Neural cell (in vitro differentiated cells): ENCODE measurements at regions not wholly inside any gene's neighbourhood (a gene's known extent, or its start where the extent isn't known, plus 50 kb on each side); places are given as distances from the start of the nearest gene placed in this dataset.
A peak's percentile ranks its signal among the peaks of the same experiment; 100 is the strongest.

ENCODE experiments used
- H2AFZ ChIP-seq: fragments of 200-600, 300-800 bp; sonication (generic), shearing (Covaris generic); 2 replicates; pipeline ENCODE4 v1.6.0; 2014; ENCODE audit warnings: low read depth, mild to moderate bottlenecking, antibody characterized with exemption, low read length, moderate library complexity
- H3F3A ChIP-seq: fragments of 200-600 bp; shearing (Covaris generic); 2 replicates; pipeline ENCODE4 v1.6.1; 2016; ENCODE audit warnings: mild to moderate bottlenecking, moderate library complexity, mixed read lengths, antibody characterized with exemption, low read length; ENCODE audit not compliant: insufficient read depth, poor library complexity, severe bottlenecking
- H3K27ac ChIP-seq: fragments of 200-600, 300-800 bp; sonication (generic), shearing (Covaris generic); 2 replicates; pipeline ENCODE4 v1.5.1; 2014; ENCODE audit warnings: mild to moderate bottlenecking, low read length, moderate library complexity
- H3K27me3 ChIP-seq: fragments of 300-800, 200-600 bp; sonication (generic), shearing (Covaris generic); 2 replicates; pipeline ENCODE4 v1.6.0; 2014; ENCODE audit warnings: mild to moderate bottlenecking, low read depth, low read length, moderate library complexity; ENCODE audit not compliant: insufficient read depth
- H3K36me3 ChIP-seq: fragments of 300-800, 200-600 bp; sonication (generic), shearing (Covaris generic); 2 replicates; pipeline ENCODE4 v1.5.1; 2014; ENCODE audit warnings: mild to moderate bottlenecking, antibody characterized with exemption, low read length, moderate library complexity; ENCODE audit not compliant: insufficient read depth
- H3K4me2 ChIP-seq: fragments of 300-800, 200-600 bp; sonication (generic), shearing (Covaris generic); 2 replicates; pipeline ENCODE4 v1.6.0; 2014; ENCODE audit warnings: mild to moderate bottlenecking, low read length
- H3K4me3 ChIP-seq: fragments of 300-800, 200-600 bp; sonication (generic), shearing (Covaris generic); 2 replicates; pipeline ENCODE4 v1.5.1; 2014; ENCODE audit warnings: mild to moderate bottlenecking, low read length, moderate library complexity
- H3K79me2 ChIP-seq: fragments of 200-600 bp; shearing (Covaris generic); replicated peaks from 2 replicates; pipeline ENCODE4 v1.6.0; 2014; ENCODE audit warnings: mild to moderate bottlenecking, low read length, moderate library complexity; ENCODE audit not compliant: insufficient read depth
- H3K9ac ChIP-seq: fragments of 300-800, 200-600 bp; sonication (generic), shearing (Covaris generic); 2 replicates; pipeline ENCODE4 v1.6.1; 2016; ENCODE audit warnings: mild to moderate bottlenecking, low read length, mixed read lengths
- H3K9me2 ChIP-seq: fragments of 200-600 bp; shearing (Covaris generic); 2 replicates; pipeline ENCODE4 v1.6.1; 2016; ENCODE audit warnings: mild to moderate bottlenecking, low read length, mixed read lengths; ENCODE audit not compliant: insufficient read depth
- H3K9me3 ChIP-seq: fragments of 200-600, 300-800 bp; sonication (generic), shearing (Covaris generic); 2 replicates; pipeline ENCODE4 v1.6.1; 2016; ENCODE audit warnings: mild to moderate bottlenecking, mixed run types, low read length, moderate library complexity, mixed read lengths
- H4K20me1 ChIP-seq: fragments of 200-600 bp; shearing (Covaris generic); 2 replicates; pipeline ENCODE4 v1.6.1; 2016; ENCODE audit warnings: mild to moderate bottlenecking, mixed run types; ENCODE audit not compliant: insufficient read depth
- CTCF ChIP-seq: fragments of 450-650 bp; IDR thresholded peaks from 2 replicates; pipeline ENCODE4 v1.5.1; 2014; ENCODE audit warnings: antibody characterized with exemption, mild to moderate bottlenecking, moderate library complexity; ENCODE audit not compliant: poor library complexity, severe bottlenecking
- EP300 ChIP-seq: fragments of 450-650 bp; conservative IDR thresholded peaks from 2 replicates; pipeline ENCODE4 v1.6.1; 2014; ENCODE audit warnings: antibody characterized with exemption, mild to moderate bottlenecking, moderate library complexity; ENCODE audit not compliant: poor library complexity, severe bottlenecking
- EZH2 ChIP-seq: fragments of 200-600, 300-800 bp; shearing (Covaris generic), sonication (generic); IDR thresholded peaks from 2 replicates; pipeline ENCODE4 v1.6.1; 2014; ENCODE audit warnings: antibody characterized with exemption, low read length, borderline replicate concordance, mild to moderate bottlenecking; ENCODE audit not compliant: insufficient read depth, poor library complexity, severe bottlenecking
- MXI1 ChIP-seq: fragments of 450-650 bp; conservative IDR thresholded peaks from 2 replicates; pipeline ENCODE4 v1.6.1; 2014; ENCODE audit warnings: antibody characterized with exemption, mild to moderate bottlenecking; ENCODE audit not compliant: poor library complexity, severe bottlenecking
- POLR2AphosphoS5 ChIP-seq: IDR thresholded peaks from 2 replicates; pipeline ENCODE4 v1.6.1; 2012
- RAD21 ChIP-seq: fragments of 450-650 bp; conservative IDR thresholded peaks from 2 replicates; pipeline ENCODE4 v1.6.1; 2014; ENCODE audit warnings: antibody characterized with exemption, mild to moderate bottlenecking, moderate library complexity
- SMC3 ChIP-seq: fragments of 450-650 bp; conservative IDR thresholded peaks from 2 replicates; pipeline ENCODE4 v1.6.1; 2014; ENCODE audit warnings: antibody characterized with exemption, mild to moderate bottlenecking, moderate library complexity; ENCODE audit not compliant: poor library complexity
- TAF1 ChIP-seq: IDR thresholded peaks from 2 replicates; pipeline ENCODE4 v1.6.1; 2012; ENCODE audit warnings: low read depth
- TF ChIP-seq, protein P1 (sequence below): IDR thresholded peaks from 2 replicates; pipeline ENCODE4 v1.6.1; 2012; ENCODE audit warnings: borderline replicate concordance

- TF ChIP-seq, protein P1, sequence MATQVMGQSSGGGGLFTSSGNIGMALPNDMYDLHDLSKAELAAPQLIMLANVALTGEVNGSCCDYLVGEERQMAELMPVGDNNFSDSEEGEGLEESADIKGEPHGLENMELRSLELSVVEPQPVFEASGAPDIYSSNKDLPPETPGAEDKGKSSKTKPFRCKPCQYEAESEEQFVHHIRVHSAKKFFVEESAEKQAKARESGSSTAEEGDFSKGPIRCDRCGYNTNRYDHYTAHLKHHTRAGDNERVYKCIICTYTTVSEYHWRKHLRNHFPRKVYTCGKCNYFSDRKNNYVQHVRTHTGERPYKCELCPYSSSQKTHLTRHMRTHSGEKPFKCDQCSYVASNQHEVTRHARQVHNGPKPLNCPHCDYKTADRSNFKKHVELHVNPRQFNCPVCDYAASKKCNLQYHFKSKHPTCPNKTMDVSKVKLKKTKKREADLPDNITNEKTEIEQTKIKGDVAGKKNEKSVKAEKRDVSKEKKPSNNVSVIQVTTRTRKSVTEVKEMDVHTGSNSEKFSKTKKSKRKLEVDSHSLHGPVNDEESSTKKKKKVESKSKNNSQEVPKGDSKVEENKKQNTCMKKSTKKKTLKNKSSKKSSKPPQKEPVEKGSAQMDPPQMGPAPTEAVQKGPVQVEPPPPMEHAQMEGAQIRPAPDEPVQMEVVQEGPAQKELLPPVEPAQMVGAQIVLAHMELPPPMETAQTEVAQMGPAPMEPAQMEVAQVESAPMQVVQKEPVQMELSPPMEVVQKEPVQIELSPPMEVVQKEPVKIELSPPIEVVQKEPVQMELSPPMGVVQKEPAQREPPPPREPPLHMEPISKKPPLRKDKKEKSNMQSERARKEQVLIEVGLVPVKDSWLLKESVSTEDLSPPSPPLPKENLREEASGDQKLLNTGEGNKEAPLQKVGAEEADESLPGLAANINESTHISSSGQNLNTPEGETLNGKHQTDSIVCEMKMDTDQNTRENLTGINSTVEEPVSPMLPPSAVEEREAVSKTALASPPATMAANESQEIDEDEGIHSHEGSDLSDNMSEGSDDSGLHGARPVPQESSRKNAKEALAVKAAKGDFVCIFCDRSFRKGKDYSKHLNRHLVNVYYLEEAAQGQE: no peak
- TF ChIP-seq RAD21: no peak
- no peak for TF ChIP-seq TAF1
- no peak for TF ChIP-seq CTCF
- no peak for TF ChIP-seq SMC3
- no peak for TF ChIP-seq EZH2
- TF ChIP-seq MXI1: no peak
- TF ChIP-seq POLR2AphosphoS5: no peak
- TF ChIP-seq EP300: no peak
- H2AFZ ChIP-seq: no peak overlapping the region
- H3K4me2 ChIP-seq: no peak overlapping the region
These were observed 685.4 kb upstream of the NRXN1 start for GRCh38 chr2:51717312-51717711.

GRCh38 chr2:51711766-51712165, 679.8 kb upstream of the NRXN1 start:
- H3F3A ChIP-seq: no peaks in the 10 kb centered on the region
- no peaks in the 10 kb centered on the region for H3K27me3 ChIP-seq
- no peak overlapping the region for H3K9ac ChIP-seq
- peaks cover 4% of the 10 kb centered on the region for H3K9me3 ChIP-seq
- no peak overlapping the region for H3K4me3 ChIP-seq
- no peak overlapping the region for H2AFZ ChIP-seq
- no peak overlapping the region for H3K27ac ChIP-seq
- no peaks in the 10 kb centered on the region for H3K36me3 ChIP-seq
- H3K9me2 ChIP-seq: no peaks in the 10 kb centered on the region
- no peaks in the 10 kb centered on the region for H4K20me1 ChIP-seq
- no peak overlapping the region for H3K4me2 ChIP-seq
- H3K79me2 ChIP-seq: no peaks in the 10 kb centered on the region
- TF ChIP-seq TAF1 (no peak), EP300 (no peak), SMC3 (no peak)

More at GRCh38 chr2:51717312-51717711, 685.4 kb upstream of the NRXN1 start:
- Histone ChIP-seq H3K9me2 (no peaks in the 10 kb centered on the region), H4K20me1 (no peaks in the 10 kb centered on the region), H3K27ac (no peak overlapping the region), H3K36me3 (no peaks in the 10 kb centered on the region), H3K27me3 (no peaks in the 10 kb centered on the region), H3K4me3 (no peak overlapping the region), H3F3A (no peaks in the 10 kb centered on the region), H3K9ac (no peak overlapping the region), H3K79me2 (no peaks in the 10 kb centered on the region), H3K9me3 (peaks cover 4% of the 10 kb centered on the region)

DNA sequence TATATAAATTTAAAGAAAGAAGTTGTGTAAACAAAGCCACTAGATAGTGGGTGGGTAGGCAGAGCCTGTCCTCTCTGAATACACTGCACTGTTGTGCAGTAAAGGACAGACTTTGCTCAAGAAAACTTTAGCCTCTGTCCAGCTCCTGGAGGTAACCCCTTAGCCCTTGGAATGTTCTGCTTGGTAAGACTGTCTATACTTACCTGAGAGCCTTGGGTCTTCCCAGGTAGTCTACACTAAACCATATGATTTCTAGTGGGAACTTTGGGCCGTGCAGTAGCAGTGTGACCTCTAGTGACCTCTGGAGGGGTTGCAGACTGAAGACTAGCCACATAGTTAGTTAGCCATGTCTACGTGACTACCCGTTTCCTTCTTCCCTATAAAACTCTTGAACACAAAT, 678.3 kb upstream of the NRXN1 start:
- H3K27me3 ChIP-seq: no peaks in the 10 kb centered on the region
- peaks cover 4% of the 10 kb centered on the region for H3K9me3 ChIP-seq
- no peak overlapping the region for H3K27ac ChIP-seq
- peak; percentile 62 for TF ChIP-seq RAD21
- TF ChIP-seq EP300: no peak
- peak; percentile 51 for TF ChIP-seq CTCF
- TF ChIP-seq SMC3: peak; percentile 61
- TF ChIP-seq, protein P1: no peak
- no peak for TF ChIP-seq POLR2AphosphoS5
- TF ChIP-seq MXI1: no peak
- TF ChIP-seq EZH2: no peak
- no peak for TF ChIP-seq TAF1
- H3K9ac ChIP-seq: no peak overlapping the region
- H4K20me1 ChIP-seq: no peaks in the 10 kb centered on the region
- no peak overlapping the region for H3K4me2 ChIP-seq
- no peaks in the 10 kb centered on the region for H3K79me2 ChIP-seq
- H3K4me3 ChIP-seq: no peak overlapping the region
- no peaks in the 10 kb centered on the region for H3K36me3 ChIP-seq
- H3F3A ChIP-seq: no peaks in the 10 kb centered on the region
- no peaks in the 10 kb centered on the region for H3K9me2 ChIP-seq
- no peak overlapping the region for H2AFZ ChIP-seq
